SK-N-DZ (cell line): ENCODE measurements at regions not wholly inside any gene's neighbourhood (a gene's known extent, or its start where the extent isn't known, plus 50 kb on each side); places are given as distances from the start of the nearest gene placed in this dataset.
"Not testable (repeated sequence)": the region's sequence is repeated elsewhere in the genome, so short reads cannot be mapped to it uniquely, and the experiment has no call there.

Experiments used
- DNase-seq: peaks from one replicate; pipeline ENCODE4 v3.0.0-alpha.2; 2015; ENCODE audit warnings: low spot score

DNA sequence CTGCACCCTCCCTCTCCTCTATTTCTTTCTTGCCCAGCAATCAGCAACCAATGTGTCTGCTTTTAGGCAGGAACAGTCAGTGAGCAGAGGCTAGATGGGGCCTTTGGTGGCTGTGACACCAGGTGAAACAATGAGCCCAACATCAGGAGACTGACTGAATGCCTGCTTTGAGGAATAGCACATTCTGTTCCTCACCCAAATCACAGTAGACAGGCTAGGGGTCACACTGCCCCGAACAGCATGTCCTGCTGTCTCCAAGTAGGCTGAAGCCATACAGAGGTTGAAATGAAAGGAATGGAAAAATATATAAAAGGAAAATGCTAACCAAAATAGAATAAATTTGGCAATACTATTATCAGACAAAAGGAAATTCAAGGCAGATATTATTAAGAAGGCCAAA, 122.5 kb upstream of the GDNF start:
- DNase-seq: no peak

DNA sequence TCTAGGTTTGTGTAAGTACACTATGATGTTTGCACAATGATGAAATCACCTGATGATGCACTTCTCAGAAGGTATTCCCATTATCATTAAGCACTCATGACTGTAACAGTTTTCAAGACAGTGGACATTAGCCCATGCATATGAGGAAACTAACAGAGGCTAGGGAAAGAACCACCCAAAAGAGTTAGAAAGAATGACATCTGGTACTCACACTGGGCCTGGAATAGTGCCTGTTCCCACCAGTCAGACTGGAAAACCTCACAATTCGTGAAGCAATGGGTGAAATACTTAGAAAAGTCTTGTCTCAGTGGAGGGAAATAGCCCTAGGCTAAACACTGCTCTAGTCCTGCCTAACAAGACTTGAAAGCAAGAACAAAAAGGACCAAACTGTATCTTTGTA, 117.4 kb upstream of the GDNF start:
- no peak for DNase-seq

DNA sequence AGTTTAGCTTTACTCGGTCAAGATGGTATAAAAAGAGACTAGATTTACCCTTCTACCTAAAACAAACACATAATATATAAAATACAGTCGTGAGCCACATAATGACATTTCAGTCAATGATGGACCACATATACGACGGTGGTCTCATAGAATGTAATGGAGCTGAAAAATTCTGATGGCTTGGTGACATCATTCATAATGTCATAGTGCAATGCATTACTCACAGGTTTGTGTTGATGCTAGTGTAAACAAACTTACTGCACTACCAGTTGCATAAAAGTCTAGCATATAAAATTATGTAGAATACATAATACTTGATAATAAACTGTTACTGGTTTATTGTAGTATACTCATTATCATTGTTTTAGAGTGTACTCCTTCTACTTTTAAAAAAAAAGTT, 115.9 kb upstream of the GDNF start:
- no peak for DNase-seq

DNA sequence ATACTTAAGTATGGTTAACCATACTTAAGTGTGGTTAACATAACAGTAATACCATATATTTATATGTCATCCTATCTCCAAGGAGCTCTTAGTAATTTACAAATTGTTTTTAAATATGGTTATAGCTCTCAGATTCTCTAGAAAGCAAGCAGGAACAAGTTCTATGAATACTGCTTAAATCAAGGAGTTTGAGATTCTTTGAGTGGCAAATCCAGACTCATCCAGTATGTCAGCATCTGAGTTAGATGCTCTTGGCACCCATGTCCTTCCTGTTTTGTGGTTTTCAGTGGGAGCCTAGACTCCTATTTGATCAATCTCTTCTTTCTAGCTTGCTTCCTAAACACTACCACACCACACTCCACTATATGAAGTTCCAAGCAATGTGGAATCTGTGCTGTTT, 114.7 kb upstream of the GDNF start:
- DNase-seq: no peak

DNA sequence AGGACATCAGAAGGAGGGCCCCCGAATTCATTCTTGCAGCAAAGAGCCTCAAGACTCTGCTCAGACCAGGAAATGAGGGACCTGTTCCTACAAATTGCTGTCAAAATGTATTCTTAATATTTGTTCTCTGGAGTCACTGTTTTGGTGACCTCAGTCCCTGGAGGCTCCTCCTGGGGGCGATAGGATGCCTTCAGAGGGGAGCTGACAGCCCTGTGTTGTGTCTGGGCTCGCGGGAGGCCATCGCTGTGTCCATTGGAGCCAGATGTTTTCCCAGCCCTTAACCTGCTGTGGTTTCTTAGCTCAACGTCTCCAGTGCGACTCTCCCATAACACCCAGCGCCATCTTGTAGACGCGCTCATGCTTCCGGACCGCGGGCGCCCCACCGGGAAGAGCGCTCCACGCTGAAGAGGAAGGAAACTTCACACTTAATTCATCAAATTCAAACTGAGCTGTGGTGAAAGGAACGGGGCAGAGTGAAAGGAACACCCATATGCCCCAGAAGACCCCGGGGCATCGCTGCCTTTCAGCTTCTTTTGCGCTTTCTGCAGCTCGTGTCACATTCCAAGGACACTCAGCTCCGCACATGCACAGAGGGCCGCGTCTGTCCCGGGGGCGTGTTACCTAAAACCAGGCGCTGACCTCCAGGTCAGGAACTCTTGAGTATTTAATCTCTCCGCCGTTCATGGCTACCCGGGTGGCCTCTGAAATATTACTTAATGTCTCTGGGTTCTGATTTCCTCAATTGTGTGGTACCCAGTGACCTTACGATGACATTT, 112.3 kb upstream of the GDNF start:
- DNase-seq: no peak

DNA sequence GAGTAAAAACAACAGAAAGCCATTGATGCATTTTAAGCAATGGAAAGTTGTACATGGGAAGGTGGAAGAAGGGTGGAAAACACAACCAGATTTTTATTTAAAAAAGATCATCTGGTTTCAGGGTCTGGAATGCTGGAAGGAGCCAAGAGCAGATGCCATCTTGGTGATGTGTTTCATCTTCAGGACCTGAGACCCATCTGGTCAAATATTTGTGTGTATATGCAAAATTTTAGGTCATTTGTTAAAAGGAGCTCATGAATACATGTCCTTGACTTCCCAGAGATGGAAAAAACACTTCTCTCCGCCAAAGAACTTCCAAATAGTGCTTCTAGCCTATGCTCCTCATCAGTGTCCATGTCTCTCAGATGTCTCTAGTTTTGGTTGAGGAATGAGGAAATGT, 110.6 kb upstream of the GDNF start:
- DNase-seq: no peak

DNA sequence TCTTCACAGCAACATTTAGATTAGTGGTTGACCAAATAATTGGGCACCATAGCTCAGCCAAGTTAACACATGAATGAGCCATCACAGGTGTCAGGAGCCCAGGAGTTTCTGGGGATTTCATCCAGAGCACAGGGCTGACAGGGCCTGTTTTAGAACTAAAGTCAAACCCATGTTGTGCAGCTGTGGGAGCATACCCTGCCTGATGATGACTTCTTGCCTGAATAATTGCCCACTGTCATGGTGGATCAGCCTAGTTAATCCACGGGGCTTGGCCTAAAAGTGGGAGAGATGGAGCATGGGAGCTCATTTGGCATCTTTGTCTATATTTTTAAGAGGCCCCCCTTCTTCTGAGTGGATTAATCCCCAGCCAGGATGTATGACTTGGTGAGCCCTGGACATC, 105.6 kb upstream of the GDNF start:
- no peak for DNase-seq

DNA sequence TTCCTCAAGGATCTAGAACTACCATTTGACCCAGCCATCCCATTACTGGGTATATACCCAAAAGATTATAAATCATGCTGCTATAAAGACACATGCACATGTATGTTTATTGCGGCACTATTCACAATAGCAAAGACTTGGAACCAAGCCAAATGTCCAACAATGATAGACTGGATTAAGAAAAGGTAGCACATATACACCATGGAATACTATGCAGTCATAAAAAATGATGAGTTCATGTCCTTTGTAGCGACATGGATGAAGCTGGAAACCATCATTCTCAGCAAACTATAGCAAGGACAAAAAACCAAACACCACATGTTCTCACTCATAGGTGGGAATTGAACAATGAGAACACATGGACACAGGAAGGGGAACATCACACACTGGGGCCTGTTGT, 103.3 kb upstream of the GDNF start:
- DNase-seq: not testable (repeated sequence)

DNA sequence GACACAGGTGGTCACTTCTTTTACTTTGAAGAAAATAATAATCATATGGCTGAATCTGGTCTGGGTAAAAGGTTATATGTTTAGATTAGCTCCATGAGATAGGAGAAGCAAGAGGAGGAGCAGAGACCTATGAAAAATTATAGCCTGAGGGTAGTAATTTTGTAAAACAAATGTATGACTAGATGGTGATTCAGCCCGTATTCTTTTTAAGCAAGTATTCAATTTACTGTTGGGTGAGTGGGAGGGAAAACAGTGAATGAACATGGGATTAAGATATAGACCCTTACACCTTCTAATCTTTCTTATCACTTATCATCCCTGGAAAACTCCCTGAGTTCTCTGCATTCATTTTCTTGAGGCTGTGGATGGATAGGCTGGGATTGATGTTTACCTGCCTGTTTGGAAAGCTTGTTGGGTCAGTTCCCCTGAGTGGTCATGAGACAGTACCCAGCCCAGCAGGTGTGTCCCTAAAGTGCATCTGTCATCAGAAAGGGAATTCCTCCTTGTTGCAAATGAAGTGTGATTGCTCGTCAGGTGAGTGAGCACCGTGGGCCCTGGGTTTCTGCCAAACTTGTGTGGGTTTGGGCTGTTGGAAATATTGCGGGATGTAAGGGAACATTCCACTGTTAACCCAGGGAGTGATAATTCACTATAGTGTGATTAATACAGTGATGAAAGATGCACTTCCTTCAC, 101.2 kb upstream of the GDNF start:
- DNase-seq: no peak

DNA sequence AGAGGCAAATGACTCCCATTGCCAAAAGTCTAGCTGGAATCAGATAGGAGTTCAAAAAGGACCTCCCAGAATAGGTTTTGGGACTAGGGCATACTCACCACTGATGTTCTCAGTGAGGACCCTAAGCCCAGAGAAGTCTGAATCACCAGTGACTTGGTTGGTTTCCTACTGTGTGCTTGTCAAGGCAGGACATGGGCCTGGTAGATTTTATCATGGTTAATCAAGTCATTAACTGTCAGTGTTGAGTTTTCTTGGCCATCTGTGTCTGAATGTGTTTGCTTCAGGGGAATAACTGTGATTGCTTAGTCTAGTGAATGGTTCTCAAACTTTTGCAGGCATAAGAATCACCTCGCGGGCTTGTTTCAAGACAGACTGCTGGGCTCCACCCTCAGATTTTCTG, 99.0 kb upstream of the GDNF start:
- DNase-seq: no peak

DNA sequence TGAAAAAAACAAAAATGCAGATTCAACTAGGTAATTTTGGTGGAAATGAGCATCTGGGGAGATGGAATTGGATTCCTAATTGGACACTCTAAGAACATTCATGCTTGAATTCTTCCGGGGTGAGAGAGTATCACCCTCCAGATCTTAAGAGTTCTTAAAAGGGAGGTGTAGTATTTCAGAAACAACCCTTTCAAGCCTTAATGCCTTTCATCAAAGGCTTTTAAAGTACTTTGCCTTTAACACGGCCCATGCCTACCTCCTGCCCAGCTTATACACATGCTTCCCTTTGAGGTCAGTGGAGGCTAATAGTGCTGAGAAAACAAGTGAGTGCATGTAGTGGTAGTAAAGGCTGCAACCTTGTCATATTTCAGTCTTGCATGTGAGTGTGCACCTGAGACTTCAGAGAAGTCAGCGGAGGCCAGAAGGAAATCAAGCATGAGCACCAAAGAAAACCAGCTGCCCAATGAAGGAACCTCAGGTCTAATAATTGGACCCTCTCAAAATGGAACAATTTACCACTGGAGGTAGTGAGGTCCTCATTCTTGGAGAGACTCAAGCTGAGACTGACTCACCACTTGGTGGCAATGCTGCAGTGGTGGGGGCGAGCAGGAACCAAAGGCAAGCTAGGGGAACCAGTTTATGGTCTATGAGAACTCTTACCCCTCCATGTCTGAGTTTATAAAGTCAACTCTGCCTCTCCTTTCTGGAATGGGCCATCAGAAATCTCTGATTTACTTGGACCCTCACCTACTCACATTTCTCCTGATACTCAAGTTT, 98.4 kb upstream of the GDNF start:
- no peak for DNase-seq

DNA sequence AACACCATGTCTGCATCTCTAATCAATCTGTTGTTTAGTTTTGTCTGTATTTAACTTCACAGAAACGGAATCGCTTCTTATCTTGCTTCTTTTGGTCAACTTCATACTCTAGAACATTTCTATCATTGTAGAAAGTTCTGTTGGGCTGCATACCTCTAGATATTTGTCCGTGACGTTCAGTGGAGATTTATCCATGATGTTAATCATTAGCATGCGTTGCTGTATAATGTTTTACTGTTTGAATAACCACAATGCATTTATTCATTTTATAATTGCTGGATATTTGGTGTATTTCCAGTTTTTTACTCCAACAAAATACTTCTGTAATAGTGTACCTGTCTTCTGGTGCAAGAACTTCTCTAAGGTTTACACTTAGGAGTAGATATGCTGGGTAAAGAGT, 96.2 kb upstream of the GDNF start:
- no peak for DNase-seq

DNA sequence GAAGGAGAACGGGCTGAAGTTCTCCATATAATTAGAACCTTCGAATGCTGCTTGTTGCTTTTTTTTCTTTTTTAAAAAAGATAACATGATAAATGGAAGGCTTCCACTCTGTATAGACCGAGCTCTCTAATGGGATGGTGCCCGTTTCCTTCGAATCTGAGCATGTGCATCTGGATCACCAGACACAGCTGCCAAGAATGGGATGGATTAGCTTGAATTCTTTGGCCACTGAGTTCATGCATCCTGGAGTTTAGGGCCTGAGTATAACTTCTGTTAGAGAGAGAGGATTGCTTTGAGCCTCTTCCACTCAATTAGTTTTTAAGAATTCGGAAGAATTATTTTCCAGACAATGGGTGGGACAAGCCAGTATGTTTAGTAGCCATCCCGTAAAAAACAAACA, 93.7 kb upstream of the GDNF start:
- DNase-seq: no peak

DNA sequence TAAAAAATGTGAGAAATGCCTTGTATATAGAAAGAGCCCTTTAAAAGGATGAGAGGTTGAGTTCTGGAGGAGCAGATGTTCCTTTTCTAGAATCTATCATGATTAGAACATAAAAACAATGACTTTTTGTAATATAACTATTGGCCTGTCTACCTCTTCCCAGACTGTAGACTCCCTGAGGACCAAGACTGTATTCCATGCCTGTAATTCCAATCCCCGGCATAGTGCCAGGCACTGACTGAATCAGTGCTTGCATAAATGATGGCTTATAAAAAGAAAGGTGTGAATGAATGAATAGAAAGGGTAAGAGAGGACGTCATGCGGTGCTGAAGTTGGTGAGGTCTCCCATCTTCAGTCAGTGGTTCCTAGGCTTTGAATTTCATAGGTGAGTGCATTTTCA, 92.6 kb upstream of the GDNF start:
- no peak for DNase-seq

DNA sequence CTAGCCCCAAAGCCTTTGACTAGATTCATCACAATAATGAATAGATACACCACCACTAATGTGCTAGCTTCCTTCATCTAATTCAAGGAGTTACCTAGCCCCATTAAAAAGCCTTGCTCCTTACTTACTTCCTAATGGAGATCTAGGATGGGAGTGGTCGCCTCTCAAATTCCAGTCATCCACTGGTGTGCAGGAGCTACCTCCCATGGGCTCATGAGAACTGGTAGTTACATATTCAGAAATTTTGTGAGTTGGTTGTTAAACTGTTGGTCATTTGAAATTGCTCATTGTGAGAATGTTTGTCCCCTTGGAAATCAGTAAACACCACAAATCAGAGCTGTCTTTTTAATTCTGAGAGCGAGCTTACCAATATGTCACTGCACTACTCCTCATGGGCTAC, 91.7 kb upstream of the GDNF start:
- no peak for DNase-seq

DNA sequence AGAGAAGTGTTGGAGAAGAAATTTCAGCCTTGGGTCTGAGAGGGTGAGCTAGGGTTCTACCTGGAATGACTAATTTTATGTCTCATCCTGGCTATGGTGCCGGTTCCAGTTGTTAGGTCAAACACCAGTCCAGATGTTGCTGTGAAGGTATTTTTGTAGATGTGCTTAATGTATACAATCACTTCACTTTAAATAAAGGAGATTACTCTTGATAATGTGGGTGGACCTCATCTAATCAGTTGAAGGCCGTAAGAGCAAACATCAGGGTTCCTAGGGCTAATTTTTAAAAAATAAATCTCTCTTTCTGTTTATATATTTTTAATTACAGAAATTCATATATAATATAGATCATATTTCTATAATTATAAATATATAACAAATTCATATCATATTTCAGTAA, 90.5 kb upstream of the GDNF start:
- DNase-seq: no peak

DNA sequence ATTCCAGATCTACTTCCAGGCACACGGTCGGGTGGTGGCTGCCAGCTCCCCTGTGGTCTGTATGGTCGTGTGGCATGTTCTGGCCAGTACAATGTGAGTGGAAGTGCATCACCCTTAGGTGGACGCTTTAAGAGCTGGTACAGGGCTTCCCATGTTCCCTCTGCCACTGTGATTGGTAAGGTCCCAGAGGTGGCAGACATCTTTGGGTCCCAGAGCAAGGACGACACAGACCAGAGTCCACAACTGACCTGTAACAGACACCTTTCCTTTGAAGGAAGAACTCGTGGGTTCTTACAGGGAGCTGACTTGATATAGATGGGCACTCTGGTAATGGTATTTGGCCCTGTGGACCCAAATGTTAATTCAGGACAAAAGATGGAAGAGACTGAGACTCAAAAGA, 90.0 kb upstream of the GDNF start:
- DNase-seq: no peak

DNA sequence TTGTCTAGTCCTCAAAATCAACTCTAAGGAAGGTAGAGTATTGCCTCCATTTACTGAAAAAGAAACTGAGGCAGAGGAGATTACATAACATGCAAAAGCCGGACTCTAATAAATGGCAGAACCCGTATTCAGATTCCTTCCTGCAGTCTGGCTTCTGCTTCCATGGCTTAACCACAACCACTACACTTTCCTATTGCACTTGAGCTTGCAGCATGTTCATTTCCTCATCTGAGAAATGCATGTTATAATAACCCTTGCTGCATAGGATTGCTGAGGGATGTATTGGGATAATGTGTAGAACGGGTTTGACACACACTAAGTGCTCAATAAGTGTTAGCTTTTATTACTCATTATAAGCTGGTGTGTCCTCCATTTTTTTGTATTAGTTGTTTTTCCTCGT, 87.9 kb upstream of the GDNF start:
- not testable (repeated sequence) for DNase-seq

DNA sequence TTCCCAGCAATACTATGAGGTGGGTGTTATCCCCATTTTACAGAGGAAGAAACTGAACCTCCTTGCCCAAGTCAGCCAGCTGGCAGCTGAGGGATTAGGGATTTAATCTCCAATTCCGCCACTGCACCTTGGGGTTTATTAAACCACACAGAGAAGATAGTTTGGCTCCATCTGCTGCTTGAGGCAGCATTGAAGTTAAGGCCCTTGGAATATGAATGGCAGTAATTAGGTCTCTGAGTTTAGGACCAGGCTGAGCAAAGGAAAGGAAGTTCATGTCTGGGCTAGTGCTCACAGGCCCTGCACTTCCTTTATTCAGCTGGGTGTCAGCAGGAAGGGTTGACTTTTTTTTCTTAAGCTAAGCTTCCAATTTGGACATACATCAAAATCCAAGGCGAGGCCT, 86.9 kb upstream of the GDNF start:
- no peak for DNase-seq

DNA sequence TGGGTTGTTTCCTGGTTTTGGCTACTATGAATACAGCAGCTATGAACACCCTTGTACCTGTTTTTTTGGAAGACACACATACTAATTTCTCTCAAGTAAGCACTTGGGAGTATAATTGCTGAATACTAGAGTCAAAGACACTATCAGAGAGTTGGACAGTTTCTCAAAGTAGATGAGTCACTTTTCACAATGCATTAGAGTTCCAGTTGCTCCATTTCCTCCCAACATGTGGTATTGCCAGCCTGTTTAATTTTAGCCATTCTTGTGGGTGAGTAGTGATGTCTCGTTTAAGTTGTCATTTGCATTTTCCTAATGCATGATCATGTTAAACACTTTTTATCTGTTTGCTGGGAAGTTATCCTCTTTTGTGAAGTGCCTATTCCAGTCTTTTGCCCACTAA, 81.6 kb upstream of the GDNF start:
- no peak for DNase-seq

DNA sequence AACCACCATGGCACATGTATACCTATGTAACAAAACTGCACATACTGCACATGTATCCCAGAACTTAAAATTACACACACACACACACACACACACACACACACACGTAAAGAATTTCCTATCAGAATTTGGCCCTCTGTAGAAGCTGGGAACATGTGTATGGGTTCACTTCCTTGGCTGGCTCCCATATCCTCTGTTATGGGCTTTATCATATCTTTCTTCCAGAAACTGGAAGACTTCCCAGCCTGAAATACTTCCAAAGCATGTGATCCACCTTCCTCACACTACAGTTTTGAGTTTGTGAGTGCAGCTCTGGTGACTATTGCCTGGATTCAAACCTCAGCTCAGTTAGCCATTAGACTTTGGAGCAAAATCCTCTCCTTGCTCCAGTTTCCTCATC, 78.6 kb upstream of the GDNF start:
- no peak for DNase-seq

DNA sequence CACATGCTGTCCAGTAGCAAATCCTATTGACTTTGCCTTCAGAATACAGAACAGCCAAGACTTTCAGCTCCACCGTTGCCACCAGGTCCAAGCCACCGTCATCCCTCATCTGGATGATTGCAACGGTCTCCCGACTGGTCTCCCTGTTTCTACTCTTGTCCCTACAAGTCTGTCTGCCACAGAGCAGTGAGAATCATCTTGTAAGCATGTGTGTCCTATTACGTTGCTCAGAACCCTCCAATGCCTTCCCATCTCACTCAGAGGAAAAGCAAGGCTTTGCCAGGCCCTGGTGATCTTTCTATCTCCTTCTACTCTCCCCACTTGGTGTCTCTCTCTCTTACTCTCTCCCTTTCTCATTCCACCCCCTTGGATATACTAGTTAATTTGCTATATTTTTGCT, 76.7 kb upstream of the GDNF start:
- DNase-seq: no peak
